ENCODE measurements at regions not wholly inside any gene's neighbourhood (a gene's known extent, or its start where the extent isn't known, plus 50 kb on each side); places are given as distances from the start of the nearest gene placed in this dataset.

DNA sequence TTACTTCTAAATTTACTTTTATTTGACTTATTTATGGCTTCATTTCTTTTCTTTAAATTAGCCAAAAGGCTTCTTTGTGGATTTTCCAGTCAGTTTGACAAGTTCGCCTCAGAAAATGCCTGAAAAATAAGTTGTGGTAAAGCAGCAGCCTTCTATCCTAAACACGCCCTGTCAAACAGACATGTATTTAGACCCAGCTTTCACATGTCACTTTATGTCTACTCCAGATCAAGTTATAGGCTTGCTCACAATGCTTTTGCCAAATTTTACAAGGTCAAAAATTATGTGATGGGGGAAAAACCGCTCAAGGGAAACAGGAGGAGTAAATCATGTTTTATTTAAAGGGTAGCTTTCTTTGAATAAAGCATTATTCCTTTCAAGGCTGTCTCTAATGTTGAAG, 615.0 kb downstream of the HDGFL1 start:
- H3K4me3 Mint-ChIP-seq = no peak overlapping the region
- H3K27me3 Mint-ChIP-seq (ENCODE audit: low read depth) = no peaks in the 10 kb centered on the region
- no peak overlapping the region for H2BK12ac ChIP-seq (ENCODE audit: insufficient read length, low read depth, low read length)
- H3K9ac ChIP-seq (ENCODE audit: extremely low read depth, insufficient read length, low read length) = no peak overlapping the region
- no peak overlapping the region for H4K5ac ChIP-seq (ENCODE audit: insufficient read length, low read depth, low read length)
- H3K79me1 ChIP-seq (ENCODE audit: insufficient read depth, low read depth, low read length, poor library complexity, severe bottlenecking) = no peaks in the 10 kb centered on the region
- H3K79me2 ChIP-seq (ENCODE audit: insufficient read depth, low read length) = no peaks in the 10 kb centered on the region
- H2BK15ac ChIP-seq (ENCODE audit: low read depth, low read length) = no peak overlapping the region
- H3K36me3 Mint-ChIP-seq (ENCODE audit: insufficient read depth in 1 of 3, low read depth in 3 of 3) = no peaks in the 10 kb centered on the region
- H3K4me1 ChIP-seq (ENCODE audit: insufficient read depth, low read length) = no peaks in the 10 kb centered on the region; the same call in 1 of the 2 replicates
- no peak overlapping the region for H3T11ph ChIP-seq (ENCODE audit: low read length)
- no peaks in the 10 kb centered on the region for H3K27me3 ChIP-seq (ENCODE audit: insufficient read depth, low read length)
- no peaks in the 10 kb centered on the region for H3K9me3 Mint-ChIP-seq
- H3K4me1 Mint-ChIP-seq = peaks cover 18% of the 10 kb centered on the region in 2 experiments
- no peak for DNase-seq
- H3K14ac ChIP-seq (ENCODE audit: insufficient read depth, low read length) = no peak overlapping the region
- H3K4me2 ChIP-seq (ENCODE audit: insufficient read depth, insufficient read length, low read length) = no peak overlapping the region
- no peak overlapping the region for H2BK20ac ChIP-seq (ENCODE audit: low read depth, low read length, poor library complexity, severe bottlenecking)
- H2BK120ac ChIP-seq (ENCODE audit: low read depth, low read length, poor library complexity, severe bottlenecking) = no peak overlapping the region
- H3K23ac ChIP-seq (ENCODE audit: insufficient read length, low read depth, low read length) = no peak overlapping the region
- no peak overlapping the region for H4K8ac ChIP-seq (replicated peaks; ENCODE audit: insufficient read length, low read depth, low read length)
- H3K23me2 ChIP-seq (ENCODE audit: insufficient read length, low read depth, low read length, poor library complexity, severe bottlenecking) = no peaks in the 10 kb centered on the region
- no peak for TF ChIP-seq CTCF (conservative IDR thresholded peaks at IDR 0.05)
- H2BK5ac ChIP-seq (ENCODE audit: insufficient read length, low read length) = no peak overlapping the region
- no peak overlapping the region for H2AK5ac ChIP-seq (ENCODE audit: insufficient read length, low read length)
- no peak overlapping the region for H3K27ac Mint-ChIP-seq
- H2AFZ ChIP-seq (ENCODE audit: low read length) = no peak overlapping the region
- no peak overlapping the region for H4K91ac ChIP-seq (ENCODE audit: insufficient read length, low read depth, low read length)
- no peak overlapping the region for H3K4ac ChIP-seq (ENCODE audit: low read depth, low read length)
- H3K27ac ChIP-seq (ENCODE audit: insufficient read length, low read depth, low read length) = no peak overlapping the region
- WGBS (ENCODE audit: extremely low coverage, insufficient read length, low lambda C conversion rate) = no CpG with 5 or more reads among the region's 3 CpGs
- no peak overlapping the region for H3K18ac ChIP-seq (ENCODE audit: insufficient read length, low read depth, low read length)
- no peak overlapping the region for H3K56ac ChIP-seq (ENCODE audit: insufficient read length, low read depth, low read length)
- H3K9me3 ChIP-seq (ENCODE audit: control insufficient read depth, low read depth, low read length) = no peaks in the 10 kb centered on the region
- H4K20me1 ChIP-seq (ENCODE audit: control insufficient read depth, insufficient read depth, insufficient read length) = no peaks in the 10 kb centered on the region
